HepG2 (cell line): ENCODE measurements at regions not wholly inside any gene's neighbourhood (a gene's known extent, or its start where the extent isn't known, plus 50 kb on each side); places are given as distances from the start of the nearest gene placed in this dataset.

Experiments used
- ATAC-seq: fragments of 200-7000 bp; cut with Tn5 transposase; 3 replicates; pipeline ENCODE4 v1.9.1; 2020; ENCODE audit warnings: mild to moderate bottlenecking, moderate library complexity
- BruUV-seq: library from RNA; stranded (reverse); fragments of 400-500 nt; replicated peaks from 2 replicates; lab custom pipeline; 2021; lab: Mats Ljungman, UMichigan
- CTCF ChIA-PET: fragments of 300-600 bp; formaldehyde crosslinking; extraction: SDS; loops from one replicate; lab custom pipeline; 2021; ENCODE audit warnings: low total read pairs, inconsistent platforms, low intra/inter-chr PET ratio; lab: Yijun Ruan, JAX
- POLR2A ChIA-PET: fragments of 350-600 bp; sonication (Branson Sonifier 250); formaldehyde crosslinking; loops from one replicate; lab custom pipeline; 2020; ENCODE audit warnings: antibody characterized with exemption, inconsistent platforms; lab: Yijun Ruan, JAX
- DNase-seq: peaks from one replicate; pipeline ENCODE4 v3.0.0-alpha.2; 2015; ENCODE audit warnings: low spot score
- FAIRE-seq: peaks from 3 replicates; lab custom pipeline; 2011; peaks lifted over from hg19 to GRCh38; lab: Jason Lieb, UNC
- H2AFZ ChIP-seq: one replicate; pipeline ENCODE4 v1.6.1; 2011; ENCODE audit warnings: low read length, inconsistent platforms
- H3K27ac ChIP-seq: fragments of 300-600 bp; 3 replicates; pipeline ENCODE4 v1.8.0; 2011; ENCODE audit warnings: mixed run types, mild to moderate bottlenecking, mixed read lengths, low read length, inconsistent platforms; ENCODE audit not compliant: insufficient read depth; ENCODE audit errors: extremely low read length
- H3K27me3 ChIP-seq, 2 experiments: fragments of 200-600 bp in 1 of 2; 2 replicates in 1 of 2; 3 replicates in 1 of 2; pipeline versions ENCODE4 v1.6.0 to v1.8.0; 2011; ENCODE audit warnings: low read length in 2 of 2, mild to moderate bottlenecking in 2 of 2, moderate library complexity in 2 of 2, inconsistent platforms in 1 of 2; ENCODE audit not compliant: insufficient read depth in 2 of 2, control insufficient read depth in 1 of 2
- H3K36me3 ChIP-seq, 2 experiments: fragments of 200-600 bp in 1 of 2; replicated peaks in 1 of 2; 2 replicates in 1 of 2; 3 replicates in 1 of 2; pipeline versions ENCODE4 v1.5.1 to v1.8.0; 2011; ENCODE audit warnings: low read length in 2 of 2, inconsistent platforms in 1 of 2; ENCODE audit not compliant: insufficient read depth in 2 of 2, control insufficient read depth in 1 of 2
- H3K4me1 ChIP-seq: 2 replicates; pipeline ENCODE4 v1.5.1; 2012; ENCODE audit warnings: low read length, inconsistent platforms; ENCODE audit not compliant: insufficient read depth
- H3K4me2 ChIP-seq: 2 replicates; pipeline ENCODE4 v1.6.0; 2011; ENCODE audit warnings: low read depth, low read length, inconsistent platforms
- H3K4me3 ChIP-seq, 3 experiments: fragments of 200-600 bp in 1 of 3; sonication (generic), shearing (Covaris generic) in 1 of 3; replicated peaks in 1 of 3; 2 replicates each; pipeline ENCODE4 v1.5.1; 2011 to 2016; ENCODE audit warnings: low read length in 3 of 3, inconsistent platforms in 2 of 3, low read depth in 2 of 3, mild to moderate bottlenecking in 2 of 3, control low read depth in 1 of 3, mixed read lengths in 1 of 3; ENCODE audit not compliant: insufficient read depth in 1 of 3
- H3K79me2 ChIP-seq: one replicate; pipeline ENCODE4 v1.6.1; 2011; ENCODE audit warnings: low read length, inconsistent platforms; ENCODE audit not compliant: insufficient read depth
- H3K9ac ChIP-seq: 2 replicates; pipeline ENCODE4 v1.6.0; 2011; ENCODE audit warnings: mild to moderate bottlenecking, low read depth, low read length, inconsistent platforms; ENCODE audit not compliant: insufficient read depth
- H3K9me3 ChIP-seq: 2 replicates; pipeline ENCODE4 v1.5.1; 2012; ENCODE audit warnings: mild to moderate bottlenecking, low read length
- H4K20me1 ChIP-seq: 2 replicates; pipeline ENCODE4 v1.6.0; 2011; ENCODE audit warnings: inconsistent platforms, mild to moderate bottlenecking, low read length, moderate library complexity; ENCODE audit not compliant: insufficient read depth
- ATF1 ChIP-seq: IDR thresholded peaks from 2 replicates; pipeline ENCODE4 v1.6.1; 2016; ENCODE audit warnings: mild to moderate bottlenecking, control low read depth
- EEA1 ChIP-seq: sonication (generic); formaldehyde crosslinking; IDR thresholded peaks from 2 replicates; pipeline ENCODE4 v1.5.1; 2020; ENCODE audit warnings: mild to moderate bottlenecking, missing genetic modification reagents, borderline replicate concordance
- FOXK1 ChIP-seq: sonication (generic); formaldehyde crosslinking; IDR thresholded peaks from 2 replicates; pipeline ENCODE4 v1.4.0; 2020; ENCODE audit warnings: low read depth, missing genetic modification reagents, borderline replicate concordance
- FUBP1 ChIP-seq: sonication (generic); formaldehyde crosslinking; IDR thresholded peaks from 2 replicates; pipeline ENCODE4 v1.5.1; 2020; ENCODE audit warnings: missing genetic modification reagents, mild to moderate bottlenecking, borderline replicate concordance
- NFIC ChIP-seq: IDR thresholded peaks from 2 replicates; pipeline ENCODE4 v1.6.1; 2012; ENCODE audit warnings: mild to moderate bottlenecking, low read length, inconsistent platforms
- NFKBIZ ChIP-seq: IDR thresholded peaks from 2 replicates; pipeline ENCODE4 v1.6.1; 2018; ENCODE audit warnings: missing genetic modification reagents, missing compliant biosample characterization
- NR0B2 ChIP-seq: sonication (generic); formaldehyde crosslinking; IDR thresholded peaks from 2 replicates; pipeline ENCODE4 v1.4.0; 2020; ENCODE audit warnings: mild to moderate bottlenecking, missing genetic modification reagents
- RBAK ChIP-seq: sonication (generic); formaldehyde crosslinking; IDR thresholded peaks from 2 replicates; pipeline ENCODE4 v1.5.1; 2020; ENCODE audit warnings: mild to moderate bottlenecking, missing genetic modification reagents
- SRF ChIP-seq: IDR thresholded peaks from 2 replicates; pipeline ENCODE4 v1.6.1; 2011; ENCODE audit warnings: mild to moderate bottlenecking, low read depth, low read length, moderate library complexity
- ZBTB43 ChIP-seq: sonication (generic); formaldehyde crosslinking; conservative IDR thresholded peaks from 2 replicates; pipeline ENCODE4 v1.4.0; 2020; ENCODE audit warnings: missing genetic modification reagents
- ZNF362 ChIP-seq: sonication (generic); formaldehyde crosslinking; IDR thresholded peaks from 2 replicates; pipeline ENCODE4 v1.4.0; 2020; ENCODE audit warnings: missing genetic modification reagents, mild to moderate bottlenecking, borderline replicate concordance
- ZNF576 ChIP-seq: sonication (generic); formaldehyde crosslinking; IDR thresholded peaks from 2 replicates; pipeline ENCODE4 v1.4.0; 2020; ENCODE audit warnings: mild to moderate bottlenecking, missing genetic modification reagents
- ZNF670 ChIP-seq: sonication (generic); formaldehyde crosslinking; IDR thresholded peaks from 2 replicates; pipeline ENCODE4 v1.8.0; 2022; ENCODE audit warnings: mild to moderate bottlenecking, missing genetic modification reagents, borderline replicate concordance
- WGBS: methylation state at CpG from one replicate; pipeline ENCODE4 v1.1.6; 2017; ENCODE audit warnings: low lambda C conversion rate; 5-methylcytosine and 5-hydroxymethylcytosine counted together
- in situ Hi-C: cut with HindIII; loops from 2 replicates; pipeline ENCODE4 v1.10.0; 2017; ENCODE audit warnings: low pct_unique_long_range_greater_than_20kb; ENCODE audit not compliant: extremely low pct_ligation_motif_present
- intact Hi-C: fragments of 100-400 bp; cut with micrococcal nuclease; formaldehyde crosslinking; loops from one replicate; pipeline ENCODE4 v1.10.0; 2022; ENCODE audit not compliant: unreplicated experiment

GRCh38 chr13:109883181-109884180 lies 97.1 kb upstream of the IRS2 start (continued):
- TF ChIP-seq NFIC (no peak), ZNF576 (CRISPR knock-in tag) (no peak), NR0B2 (CRISPR knock-in tag) (no peak), EEA1 (CRISPR knock-in tag) (no peak), NFKBIZ (CRISPR knock-in tag) (no peak), SRF (no peak), RBAK (no peak)

- CTCF ChIA-PET = no interaction called here
- intact Hi-C loops = no loop called here
- TF ChIP-seq ZBTB43 (CRISPR knock-in tag) (no peak), ATF1 (CRISPR knock-in tag) (no peak), FUBP1 (CRISPR knock-in tag) (no peak), ZNF670 (CRISPR knock-in tag) (no peak), FOXK1 (CRISPR knock-in tag) (no peak), ZNF362 (CRISPR knock-in tag) (no peak)
- DNase-seq = no peak
- no peaks in the 10 kb centered on the region for H3K4me1 ChIP-seq
- no peak overlapping the region for H2AFZ ChIP-seq
- H3K4me3 ChIP-seq = no peak overlapping the region
- POLR2A ChIA-PET = no interaction called here
- no peak for FAIRE-seq
- 23% methylated on average over 14 of the region's 14 CpGs for WGBS
- in situ Hi-C loops = no loop called here
- H4K20me1 ChIP-seq = no peaks in the 10 kb centered on the region
- H3K4me2 ChIP-seq = no peak overlapping the region
- no peak overlapping the region for H3K27ac ChIP-seq
- no peaks in the 10 kb centered on the region for H3K9me3 ChIP-seq
- BruUV-seq = no TSS peak
- no peaks in the 10 kb centered on the region for H3K79me2 ChIP-seq
- no peak for ATAC-seq
- 0 out of 5 replicates have a peak, but pooled peaks cover 0 to 3% of the 10 kb centered on the region in 2 experiments for H3K27me3 ChIP-seq
- H3K9ac ChIP-seq = no peak overlapping the region
- H3K36me3 ChIP-seq = no peaks in the 10 kb centered on the region
Observed at GRCh38 chr13:109881961-109882558, 95.7 kb upstream of the IRS2 start.
